NCI-H1105 treated with DMSO at 0.1 percent for 48 hours (cell line): ENCODE measurements at regions not wholly inside any gene's neighbourhood (a gene's known extent, or its start where the extent isn't known, plus 50 kb on each side); places are given as distances from the start of the nearest gene placed in this dataset.
A peak's percentile ranks its signal among the peaks of the same experiment; 100 is the strongest.

Source experiments
- DNase-seq: peaks from one replicate; lab custom pipeline; 2025; lab: John Stamatoyannopoulos, UW

DNA sequence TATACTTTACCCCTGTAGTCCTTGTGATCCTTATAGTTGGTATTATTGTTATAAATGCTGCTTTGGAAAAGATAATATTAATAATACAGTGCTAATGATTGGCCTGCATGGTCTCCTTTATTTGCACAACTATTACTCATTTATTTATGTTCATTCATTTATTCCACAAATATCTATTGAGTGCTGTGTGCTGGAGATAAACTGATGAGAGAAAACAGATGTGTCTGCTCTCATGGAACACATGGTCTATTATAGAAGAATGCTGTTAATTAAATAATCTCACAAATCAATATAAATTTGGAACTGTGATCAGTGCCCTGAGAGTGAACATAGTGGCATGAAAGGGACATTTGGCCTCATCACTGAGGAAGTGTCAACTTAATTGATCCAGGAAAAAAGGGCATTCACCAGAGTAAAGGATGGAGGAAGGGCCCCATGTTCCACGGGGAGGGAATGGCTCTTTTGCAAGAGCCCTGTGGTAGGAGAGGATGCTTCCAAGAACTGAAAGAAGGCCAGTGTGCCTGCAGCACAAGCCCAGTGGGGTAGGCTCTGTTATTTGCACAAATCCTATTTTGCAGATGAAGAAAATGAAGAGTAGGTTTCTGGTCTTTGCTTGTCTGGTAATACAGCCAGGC lies 91.5 kb upstream of the STK39 start:
- no peak for DNase-seq

DNA sequence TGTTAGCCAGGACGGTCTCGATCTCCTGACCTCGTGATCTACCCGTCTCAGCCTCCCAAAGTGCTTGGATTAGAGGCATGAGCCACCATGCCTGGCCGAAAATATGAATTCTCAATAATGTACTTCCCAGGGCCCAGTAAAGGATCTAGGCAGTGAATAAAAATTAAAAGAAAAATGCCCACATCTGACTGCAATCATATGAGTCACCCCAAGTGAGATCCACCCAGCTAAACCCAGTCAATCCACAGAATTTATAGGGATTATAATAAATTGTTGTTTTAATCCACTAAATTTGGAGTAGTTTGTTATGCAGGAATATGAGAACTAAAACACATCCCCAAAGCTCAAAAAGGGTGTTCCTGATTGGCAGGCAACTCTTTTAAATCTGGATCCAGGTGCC lies 93.5 kb upstream of the STK39 start:
- no peak for DNase-seq

DNA sequence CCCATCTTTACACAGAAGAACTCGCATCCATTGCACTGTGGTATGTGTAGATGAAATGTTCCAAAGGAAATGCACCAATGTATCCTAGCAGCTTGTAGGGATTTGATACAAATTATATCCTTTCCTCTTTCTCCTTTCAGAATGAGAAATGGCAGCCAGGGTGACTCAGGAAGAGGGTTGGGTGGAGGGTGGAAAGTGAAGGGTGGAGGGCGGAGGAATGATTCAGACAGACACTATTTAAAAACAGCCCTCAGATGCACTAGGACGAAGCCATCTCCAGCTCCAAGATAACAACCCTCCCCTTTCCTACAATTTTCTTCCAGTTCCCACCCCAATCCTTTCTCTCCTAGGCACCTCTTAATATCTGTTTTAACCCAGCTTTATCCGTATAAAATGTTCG lies 96.2 kb upstream of the STK39 start:
- DNase-seq = no peak

DNA sequence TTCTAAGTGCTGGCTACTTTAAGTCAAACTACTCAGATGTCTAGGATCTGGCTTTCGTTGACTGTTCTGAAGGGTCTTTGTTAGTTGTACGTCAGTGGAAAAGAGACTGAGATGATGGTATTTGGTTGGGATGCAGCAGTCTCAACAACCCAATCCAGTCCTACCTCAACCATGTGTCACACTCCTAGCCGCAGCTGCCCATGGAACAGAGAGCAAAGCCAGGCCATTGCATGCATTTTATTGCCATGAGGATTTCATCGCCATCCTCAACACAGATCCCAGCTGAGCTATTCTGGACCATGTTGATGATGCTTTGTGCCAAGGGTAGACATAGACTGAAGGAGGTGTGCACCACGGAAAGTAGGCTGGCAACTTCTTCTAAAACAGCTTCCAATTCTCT lies 97.3 kb upstream of the STK39 start:
- no peak for DNase-seq

DNA sequence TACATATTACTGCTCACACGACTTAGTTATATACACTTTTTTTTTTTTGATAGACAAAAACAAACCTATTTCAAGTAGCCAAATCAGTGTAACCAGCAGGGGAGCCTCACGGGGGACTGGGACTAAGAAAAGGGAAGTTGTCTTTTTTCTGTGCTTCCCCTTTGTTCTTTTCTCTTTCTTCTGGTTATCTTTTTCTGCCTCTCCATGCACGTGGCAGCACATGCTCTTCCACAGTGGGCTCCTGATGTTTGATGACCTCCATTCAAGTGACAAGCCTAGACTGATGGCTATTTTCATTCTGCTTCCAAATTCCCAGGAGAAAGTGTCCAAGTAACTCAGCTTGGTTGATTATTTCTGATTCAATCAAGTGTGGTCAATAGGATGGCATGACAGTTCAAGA lies 98.2 kb upstream of the STK39 start:
- DNase-seq = no peak

DNA sequence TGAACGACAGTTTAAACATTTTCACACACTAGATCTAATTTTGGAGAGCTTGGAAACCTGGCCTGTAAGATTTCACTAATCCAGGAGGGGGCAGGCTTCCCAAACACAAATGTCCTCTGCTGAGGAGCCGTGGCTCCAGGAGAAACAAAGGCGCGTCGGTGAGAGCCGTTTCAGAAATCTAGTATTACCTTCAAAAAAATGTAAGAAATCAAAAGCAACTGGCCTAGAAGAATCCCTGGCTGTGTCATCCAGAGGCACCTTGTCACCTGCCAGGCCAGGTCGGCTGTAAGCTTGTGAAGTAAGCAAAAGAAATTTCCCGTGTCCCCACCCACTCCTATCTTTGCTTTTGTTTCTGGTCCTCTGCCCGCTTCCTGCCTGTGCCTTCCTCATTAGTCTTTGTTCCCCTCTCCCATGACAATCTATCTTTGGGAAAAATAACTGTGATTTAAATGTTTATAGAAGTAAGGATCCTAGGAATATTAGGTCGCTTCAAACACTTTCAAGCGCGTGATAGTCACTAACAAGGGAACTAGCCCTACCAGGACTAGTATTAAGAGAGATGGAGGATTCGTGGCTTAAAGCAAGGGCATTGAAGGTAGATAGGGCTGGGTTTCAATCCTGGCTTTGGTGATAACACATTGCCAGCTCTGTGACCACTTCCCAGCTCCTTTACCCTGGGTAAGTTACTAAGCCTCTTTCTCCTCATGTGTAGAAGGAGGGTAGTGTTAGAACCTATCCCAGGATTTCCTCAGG lies 99.5 kb upstream of the STK39 start:
- DNase-seq = peak; percentile 76

DNA sequence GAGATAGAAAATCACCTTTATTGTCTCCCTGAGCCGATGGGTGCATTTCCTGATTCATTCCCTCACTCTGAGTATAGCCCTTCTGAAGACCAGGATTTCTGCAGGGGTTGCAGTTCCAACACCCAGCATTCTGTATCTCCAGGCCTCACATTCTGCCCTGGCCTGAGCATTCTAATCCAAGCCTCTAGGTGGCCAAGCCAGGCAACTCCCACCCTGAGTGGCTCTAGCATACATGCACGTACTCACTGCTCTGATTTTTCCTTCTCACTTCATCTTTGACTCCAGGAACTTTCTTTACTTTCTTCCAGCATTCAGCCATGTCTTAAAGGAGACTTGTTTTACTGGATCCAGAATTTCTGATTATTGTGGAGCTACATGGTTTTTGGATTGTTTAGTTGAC lies 100.7 kb upstream of the STK39 start:
- peak; percentile 41 for DNase-seq

DNA sequence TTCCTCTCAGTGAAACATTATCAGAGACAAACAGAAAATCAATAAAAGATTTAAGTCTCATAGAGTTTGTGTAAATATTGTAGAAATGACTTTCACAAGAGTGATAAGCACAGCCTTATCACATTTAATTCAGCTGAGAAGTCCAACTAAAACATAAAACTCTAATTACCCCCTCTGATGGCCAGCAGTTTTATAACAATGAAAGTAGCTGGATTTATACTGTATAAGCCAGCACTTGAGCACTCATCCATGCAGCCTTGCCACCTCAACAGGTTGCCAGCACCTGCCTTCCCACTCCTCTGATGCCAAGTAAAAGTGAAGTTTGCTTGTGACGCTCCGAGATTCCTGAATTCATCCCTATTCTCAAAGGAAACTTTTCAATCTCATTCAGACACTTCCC lies 103.0 kb upstream of the STK39 start:
- DNase-seq = peak; percentile 92

DNA sequence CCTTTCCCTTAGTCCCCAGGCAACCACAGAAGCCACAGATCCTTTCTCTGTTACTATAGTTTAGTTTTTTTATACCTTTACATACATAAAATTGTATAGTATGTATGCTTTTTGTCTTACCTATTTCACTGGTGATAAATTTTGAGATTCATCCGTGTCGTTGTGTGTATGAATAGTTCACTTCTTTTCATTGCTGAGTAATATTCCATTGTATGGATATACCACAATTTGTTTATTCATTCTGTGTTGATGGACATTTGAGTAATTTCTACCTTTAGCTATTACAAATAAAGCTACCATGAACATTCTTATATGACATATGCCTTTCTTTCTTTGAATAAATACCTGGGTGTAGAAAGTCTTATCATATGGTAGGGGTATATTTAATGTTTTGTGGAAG lies 102.8 kb upstream of the CERS6 start:
- DNase-seq = no peak

DNA sequence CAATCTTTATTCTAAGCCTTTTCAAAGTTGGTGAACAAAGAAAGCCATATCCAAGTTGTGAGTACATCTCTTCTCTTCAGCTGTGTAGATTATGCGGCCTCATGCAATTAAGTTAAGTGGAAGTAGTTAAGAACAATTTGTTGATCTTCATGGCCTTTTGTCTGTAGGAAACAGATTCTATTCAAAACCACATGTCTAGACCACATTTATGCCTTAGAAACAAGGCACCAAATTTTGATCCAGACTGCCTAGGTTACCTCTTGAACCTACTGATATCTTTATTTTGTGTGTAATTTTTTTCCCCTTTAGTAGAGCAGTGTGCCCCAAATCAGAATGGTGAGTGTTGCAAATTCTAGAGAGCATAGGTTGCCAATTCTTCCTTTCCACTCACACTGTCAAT lies 101.6 kb upstream of the CERS6 start:
- peak; percentile 90 for DNase-seq

DNA sequence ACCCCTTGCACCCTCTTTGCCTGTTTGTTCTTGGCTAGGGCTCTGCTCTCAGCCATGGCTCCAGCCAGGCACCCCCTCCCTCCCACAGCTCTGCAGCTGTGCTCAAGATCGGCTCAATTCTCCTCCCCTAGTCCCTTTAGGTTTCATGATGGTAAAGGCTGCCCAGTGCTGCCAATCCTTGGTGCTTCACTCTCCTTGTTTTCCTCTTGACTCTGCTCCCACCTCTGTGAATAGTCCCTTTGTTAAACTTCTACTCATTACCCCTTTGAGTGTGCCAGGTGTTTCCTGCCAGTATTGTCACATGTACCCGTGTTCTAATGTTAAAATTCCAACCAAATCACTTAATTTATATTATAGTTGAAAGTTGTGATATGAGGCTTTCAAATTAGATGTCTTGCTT lies 101.0 kb upstream of the CERS6 start:
- peak; percentile 93 for DNase-seq

DNA sequence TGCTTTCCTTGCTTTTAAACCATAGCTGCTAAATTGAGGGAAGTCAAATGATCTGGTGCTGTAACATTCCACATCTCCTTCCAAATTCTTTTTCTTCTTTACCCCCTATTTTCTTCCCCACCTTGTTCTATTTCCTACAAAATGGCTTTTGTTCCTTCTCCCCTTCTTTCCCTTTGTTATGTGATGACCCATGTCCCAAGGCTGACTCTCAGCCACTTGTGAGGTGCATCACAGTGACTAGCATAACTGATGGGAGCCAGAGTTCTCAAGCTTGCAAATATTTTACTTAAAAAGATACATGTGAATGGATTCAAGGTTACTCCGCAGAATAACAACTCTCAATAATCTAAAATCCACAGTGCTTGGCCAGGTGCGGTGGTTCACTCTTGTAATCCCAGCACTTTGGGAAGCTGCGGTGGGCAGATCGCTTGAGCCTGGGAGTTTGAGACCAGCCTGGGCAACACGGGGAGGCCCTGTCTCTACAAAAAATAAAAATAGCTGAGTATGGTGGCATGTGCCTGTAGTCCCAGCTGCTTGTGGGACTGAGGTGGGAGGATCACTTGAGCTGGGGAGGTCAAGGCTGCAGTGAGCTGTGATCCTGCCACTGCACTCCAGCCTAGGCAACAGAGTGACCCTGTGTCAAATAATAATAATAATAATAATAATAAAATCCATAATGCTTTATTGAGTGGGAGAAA lies 100.1 kb upstream of the CERS6 start:
- no peak for DNase-seq

DNA sequence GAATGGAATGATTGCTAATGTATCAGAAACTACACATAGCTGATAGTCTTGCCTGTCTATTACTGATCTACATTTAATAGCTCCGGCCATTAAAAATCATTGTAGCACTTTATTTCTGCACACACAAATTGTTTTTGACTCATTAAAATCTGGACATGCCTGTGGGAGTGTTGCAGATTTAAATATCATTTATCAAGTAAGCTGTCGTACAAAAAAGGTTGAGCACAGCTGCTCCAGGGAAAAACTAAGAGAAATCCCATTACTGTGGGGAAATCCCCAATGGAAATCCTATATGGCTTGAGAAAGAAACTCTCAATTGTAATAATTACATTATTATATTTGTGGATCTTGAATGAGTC lies 99.6 kb upstream of the CERS6 start:
- no peak for DNase-seq

DNA sequence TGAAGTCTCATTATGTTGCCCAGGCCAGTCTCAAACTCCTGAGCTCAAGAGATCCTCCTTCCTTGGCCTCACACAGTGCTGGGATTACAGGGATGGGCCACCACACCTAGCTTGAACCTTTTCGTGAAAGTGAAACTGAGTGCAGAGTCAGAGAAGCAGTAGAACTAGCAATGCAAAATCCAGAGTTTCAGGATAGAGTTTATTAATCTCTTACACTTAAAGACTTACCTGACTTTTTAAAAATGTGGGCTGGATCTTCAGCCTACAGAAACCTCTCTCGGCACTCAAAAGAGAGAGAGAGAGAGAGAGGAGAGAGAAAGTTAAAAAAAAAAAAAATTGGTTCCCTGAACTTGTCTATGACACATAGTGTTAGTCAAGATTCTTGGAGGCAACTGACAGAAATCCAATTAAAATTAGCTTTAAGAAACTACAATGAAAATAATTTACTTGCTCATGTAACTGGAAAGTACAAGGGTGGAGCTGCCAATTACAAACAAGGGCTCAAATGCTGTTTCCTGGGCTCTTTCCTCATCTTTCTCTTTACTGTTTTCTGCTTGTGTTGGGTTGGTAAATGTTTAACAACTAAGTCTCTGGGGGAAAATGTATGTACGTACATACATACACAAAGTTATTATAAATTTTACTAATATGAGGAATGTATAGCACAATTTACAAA lies 98.1 kb upstream of the CERS6 start:
- no peak for DNase-seq

DNA sequence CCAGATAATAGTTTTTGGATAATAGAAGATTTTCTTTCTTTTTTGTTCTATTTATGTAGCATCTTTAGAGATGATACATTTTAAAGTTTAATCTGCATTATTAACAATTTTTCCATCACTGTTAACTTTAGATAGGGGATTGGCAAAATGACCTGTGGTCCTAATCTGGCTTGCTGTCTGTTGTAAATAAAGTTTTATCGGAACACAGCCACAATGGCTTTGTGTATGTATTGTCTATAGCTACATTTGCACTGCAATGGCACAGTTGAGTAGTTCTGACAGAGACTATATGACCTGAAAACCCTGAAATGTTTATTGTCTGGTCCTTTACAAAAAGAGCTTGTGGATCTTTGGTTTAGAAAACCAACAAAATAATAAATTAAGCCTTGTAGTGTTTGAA lies 97.0 kb upstream of the CERS6 start:
- DNase-seq = no peak

DNA sequence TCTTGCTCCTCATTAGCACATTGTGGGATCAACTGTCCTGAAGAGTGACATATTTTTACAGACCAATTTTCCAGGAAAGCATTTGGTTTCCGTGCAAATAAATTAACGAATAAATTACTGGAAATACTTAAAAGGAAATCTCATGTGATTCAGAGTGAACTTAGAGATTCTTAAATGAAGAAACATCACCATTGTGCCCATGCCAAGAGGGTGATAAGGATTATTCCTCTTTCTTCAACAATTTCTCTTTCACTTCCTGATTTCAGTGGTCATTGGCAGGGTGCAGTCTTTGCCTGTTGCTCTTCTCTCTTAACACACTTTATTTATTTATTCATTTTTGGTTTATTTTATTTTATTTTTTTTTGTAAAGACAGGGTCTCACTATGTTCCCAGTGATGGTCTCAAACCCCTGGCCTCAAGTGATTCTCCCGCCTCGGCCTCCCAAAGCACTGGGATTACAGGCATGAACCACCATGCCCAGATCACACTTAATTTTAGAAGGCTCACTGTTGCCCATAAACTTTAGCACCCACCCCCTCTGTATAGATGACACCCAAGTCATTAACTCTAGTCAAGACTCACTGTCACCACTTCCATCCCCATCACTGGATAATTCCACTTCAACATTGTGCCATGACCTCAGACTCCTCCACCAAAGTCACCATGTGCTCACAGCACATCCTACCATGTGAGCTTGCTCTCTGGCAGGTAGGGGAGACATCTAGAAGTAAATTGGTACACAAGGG lies 92.6 kb upstream of the CERS6 start:
- DNase-seq = no peak

DNA sequence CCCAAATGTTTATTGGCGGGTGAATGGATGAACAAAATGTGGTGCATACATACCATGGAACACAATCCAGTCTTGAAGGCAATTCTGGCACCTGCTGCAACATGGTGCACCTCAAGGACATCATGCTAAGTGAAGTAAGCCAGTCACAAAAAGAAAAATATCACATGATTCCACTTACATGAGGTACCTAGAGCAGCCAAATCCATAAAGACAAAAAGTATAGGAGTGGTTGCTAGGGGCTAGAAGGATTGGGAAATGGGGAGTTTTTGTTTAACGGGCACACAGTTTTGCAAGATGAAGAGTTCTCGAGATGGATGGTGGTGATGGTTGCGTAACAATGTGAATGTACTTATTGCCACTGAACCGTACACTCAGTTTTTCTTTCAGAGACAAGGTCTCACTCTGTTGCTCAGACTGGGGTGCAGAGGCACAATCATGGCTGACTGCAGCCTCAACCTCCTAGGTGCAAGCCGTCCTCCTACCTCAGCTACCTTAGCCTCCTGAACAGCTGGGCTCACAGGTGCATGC lies 90.9 kb upstream of the CERS6 start:
- no peak for DNase-seq

DNA sequence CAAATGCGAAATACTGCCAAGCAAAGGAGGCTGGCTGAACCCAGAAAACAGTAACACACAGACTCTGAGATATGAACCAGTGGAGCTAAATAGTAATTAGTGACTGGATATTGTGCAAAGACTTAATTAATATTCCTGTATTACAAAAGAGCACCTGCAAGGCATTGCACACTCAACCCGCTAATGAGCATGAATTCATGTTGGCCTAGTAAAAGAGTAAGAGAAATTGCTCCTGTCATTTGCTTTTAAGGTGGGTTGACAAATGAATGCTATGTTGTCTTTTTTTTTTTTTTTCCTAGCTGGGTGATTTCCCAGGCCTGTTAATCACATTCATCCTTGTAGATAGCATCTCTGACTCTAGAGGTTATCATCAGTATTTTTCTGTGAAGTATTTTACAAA lies 87.0 kb upstream of the CERS6 start:
- DNase-seq = peak; percentile 94

DNA sequence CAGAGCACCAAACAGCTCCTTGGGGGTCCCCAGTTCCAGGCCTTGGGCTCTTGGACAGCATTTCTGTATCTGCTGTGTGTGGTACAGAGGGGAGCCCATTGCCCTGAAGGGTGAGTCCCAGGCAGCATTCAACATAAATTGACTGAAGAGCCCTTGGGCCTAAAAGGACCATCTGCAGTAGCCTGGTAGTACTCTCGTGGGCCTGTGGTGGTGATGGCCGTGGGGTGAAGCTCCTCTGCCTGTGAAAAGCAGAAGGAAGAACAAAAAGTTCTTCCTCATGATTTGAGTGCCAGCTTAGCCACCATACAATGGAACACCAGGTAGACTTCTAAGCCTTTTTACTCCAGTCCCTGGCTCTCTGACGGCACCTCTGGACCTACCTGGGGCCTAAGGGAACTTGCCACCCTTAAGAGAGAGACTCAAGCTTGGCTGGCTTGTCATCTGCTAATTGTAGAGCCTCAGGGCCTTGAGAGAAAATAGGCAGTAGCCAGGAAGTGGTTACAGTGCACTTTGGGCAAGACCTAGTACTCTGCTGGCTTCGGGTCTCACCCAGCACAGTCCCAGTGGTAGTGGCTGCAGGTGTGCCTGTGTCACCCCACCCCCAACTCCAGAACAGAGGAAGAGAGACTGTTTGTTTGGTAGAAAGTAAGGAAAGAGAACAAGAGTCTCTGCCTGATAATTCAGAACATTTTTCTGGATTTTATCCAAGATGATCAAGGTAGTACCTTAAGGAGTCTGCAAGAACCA lies 84.6 kb upstream of the CERS6 start:
- DNase-seq = no peak

DNA sequence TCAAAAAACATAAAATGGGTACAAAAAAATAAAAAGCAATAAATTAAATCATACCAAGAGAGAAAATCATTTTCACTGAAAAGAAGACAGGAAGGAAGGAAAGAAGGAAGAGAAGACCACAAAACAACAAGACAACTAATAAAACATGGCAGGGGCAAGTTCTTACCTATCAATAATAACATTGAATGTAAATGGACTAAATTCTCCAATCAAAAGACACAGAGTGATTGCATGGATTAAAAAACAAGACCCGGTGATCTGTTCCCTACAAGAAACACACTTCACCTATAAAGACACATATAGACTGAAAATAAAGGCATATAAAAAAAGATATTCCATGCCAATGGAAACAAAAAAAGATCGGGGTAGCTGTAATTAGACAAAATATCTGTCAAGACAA lies 82.6 kb upstream of the CERS6 start:
- DNase-seq = no peak

DNA sequence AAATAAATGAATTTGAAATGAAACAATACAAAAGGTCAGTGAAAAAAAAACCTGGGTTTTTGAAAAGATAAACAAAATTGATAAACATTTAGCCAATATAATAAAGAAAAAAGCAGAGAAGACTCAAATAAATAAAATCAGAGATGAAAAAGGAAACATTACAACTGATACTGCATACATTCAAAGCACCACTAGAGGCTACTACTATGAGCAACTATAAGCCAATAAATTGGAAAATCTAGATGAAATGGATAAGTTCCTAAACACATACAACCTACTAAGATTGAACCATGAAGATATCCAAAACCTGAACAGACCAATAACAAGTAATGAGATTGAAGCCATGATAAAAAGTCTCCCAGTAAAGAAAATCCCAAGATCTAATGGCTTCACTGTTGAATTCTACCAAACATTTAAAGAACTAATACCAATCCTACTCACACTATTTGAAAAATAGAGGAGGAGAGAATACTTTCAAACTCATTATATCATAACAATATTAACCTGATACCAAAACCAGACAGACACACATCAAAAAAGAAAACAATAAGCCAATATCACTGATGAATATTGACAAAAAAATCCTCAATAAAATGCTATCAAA lies 80.8 kb upstream of the CERS6 start:
- no peak for DNase-seq
